ENCODE measurements at regions not wholly inside any gene's neighbourhood (a gene's known extent, or its start where the extent isn't known, plus 50 kb on each side); places are given as distances from the start of the nearest gene placed in this dataset.
"Not testable (repeated sequence)": the region's sequence is repeated elsewhere in the genome, so short reads cannot be mapped to it uniquely, and the experiment has no call there.

DNA sequence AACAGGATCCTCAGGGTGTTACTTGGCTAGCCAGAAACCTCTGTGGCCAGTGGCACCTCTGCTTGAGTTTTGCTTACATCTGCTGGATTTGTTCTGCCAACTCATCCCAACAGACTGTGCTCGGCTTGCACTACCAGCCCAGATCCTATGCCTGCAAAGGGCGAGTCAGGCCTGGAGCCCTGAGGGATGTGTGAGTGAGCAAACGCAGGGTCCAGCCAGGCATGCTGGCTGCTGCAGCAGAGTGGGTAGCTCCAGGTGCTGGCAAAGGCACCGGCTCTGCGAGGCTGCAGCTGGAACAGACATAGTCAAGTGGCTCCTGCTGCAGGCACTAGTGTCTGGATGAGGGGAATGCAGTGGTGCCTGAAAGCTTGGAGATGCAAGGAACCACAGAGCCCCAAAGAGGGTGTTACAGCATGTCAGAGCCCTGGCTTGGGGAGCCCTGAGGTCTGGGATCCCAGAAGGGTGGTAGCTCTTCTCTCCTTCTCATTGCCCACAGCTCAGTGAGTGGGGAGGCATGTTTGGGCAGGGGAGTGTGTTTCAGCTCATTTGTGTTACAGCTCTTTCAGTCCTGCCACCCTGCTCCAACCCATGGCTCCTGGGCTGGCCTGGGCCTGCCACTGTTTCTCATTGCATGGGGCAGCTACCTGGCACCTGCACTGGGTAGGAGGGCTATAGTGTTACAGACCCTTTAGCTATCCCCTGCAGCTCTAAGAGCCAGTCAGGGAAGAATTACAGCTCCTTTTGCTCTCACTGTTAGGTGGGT lies 332.6 kb downstream of the TAF11L14 start:
- no peak for DNase-seq (ENCODE audit: low read depth, low spot score)

DNA sequence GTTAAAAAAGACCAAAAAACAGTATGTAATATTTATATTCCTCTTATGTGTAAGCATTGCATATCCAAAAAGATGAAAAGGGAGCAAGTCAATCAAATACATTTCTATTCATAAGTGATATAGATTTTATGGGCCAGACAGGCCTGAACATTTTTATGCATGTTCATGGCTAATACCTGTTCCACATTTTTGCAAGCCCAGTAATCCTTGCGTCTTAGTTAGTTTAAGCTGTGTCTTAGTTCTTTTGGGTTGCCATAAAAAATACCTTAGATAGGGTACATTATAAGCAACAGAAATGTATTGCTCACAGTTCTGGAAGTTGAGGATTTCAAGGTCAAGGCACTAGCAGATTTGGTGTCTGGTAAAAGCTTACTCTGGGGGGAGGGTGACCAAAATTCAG lies 342.1 kb downstream of the TAF11L14 start:
- DNase-seq (ENCODE audit: low read depth, low spot score): no peak

DNA sequence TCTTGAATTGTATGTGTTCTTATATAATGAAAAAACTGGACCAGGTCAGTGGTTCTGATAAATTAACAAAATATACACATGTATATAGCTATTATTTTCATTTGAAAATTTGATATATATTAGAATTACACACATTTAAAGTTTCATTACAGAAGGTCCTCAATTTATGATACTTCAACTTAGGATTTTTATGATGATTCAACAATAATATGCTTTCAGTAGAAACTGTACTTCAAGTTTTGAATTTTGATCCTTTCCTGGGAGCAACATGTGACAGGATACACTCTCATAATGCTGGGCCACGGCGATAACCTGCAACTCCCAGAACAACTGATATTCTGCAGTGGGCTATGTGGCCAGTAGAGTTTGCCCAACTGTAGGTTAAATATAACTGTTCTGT lies 344.7 kb downstream of the TAF11L14 start:
- no peak for DNase-seq (ENCODE audit: low read depth, low spot score)

DNA sequence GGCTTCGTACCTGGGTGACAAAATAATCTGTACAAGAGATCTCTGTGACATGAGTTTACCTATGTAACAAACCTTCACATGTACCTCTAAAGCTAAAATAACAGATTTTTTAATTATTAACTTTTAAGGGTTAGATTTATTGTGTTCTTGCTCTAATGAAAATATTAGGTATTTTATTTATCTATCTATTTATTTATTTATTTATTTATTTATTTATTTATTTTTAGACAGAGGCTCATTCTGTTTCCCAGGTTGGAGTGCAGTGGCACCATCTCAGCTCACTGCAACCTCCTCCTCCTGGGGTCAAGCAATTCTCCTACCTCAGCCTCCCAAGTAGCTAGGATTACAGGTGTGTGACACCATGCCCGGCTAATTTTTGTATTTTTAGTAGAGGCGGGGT lies 348.4 kb downstream of the TAF11L14 start:
- DNase-seq (ENCODE audit: low read depth, low spot score): not testable (repeated sequence)

DNA sequence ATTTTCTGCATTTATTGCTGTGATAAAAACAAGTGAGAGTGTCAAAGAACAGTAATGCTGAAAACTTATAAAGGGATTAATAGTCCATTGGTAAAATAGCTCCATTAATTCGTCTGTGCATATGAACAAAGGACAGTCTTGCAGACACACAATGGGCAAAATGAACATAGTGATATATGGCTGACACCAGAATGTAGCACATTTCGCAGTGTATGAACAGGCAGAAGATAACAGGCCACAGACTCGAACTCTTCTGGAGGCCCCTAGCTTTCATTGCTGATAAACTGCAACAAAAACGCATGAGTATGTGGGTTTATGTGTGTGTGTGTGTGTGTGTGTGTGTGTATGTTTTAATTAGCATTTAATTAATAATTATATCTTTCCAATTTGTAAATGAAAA lies 354.8 kb downstream of the TAF11L14 start:
- DNase-seq (ENCODE audit: low read depth, low spot score): no peak

DNA sequence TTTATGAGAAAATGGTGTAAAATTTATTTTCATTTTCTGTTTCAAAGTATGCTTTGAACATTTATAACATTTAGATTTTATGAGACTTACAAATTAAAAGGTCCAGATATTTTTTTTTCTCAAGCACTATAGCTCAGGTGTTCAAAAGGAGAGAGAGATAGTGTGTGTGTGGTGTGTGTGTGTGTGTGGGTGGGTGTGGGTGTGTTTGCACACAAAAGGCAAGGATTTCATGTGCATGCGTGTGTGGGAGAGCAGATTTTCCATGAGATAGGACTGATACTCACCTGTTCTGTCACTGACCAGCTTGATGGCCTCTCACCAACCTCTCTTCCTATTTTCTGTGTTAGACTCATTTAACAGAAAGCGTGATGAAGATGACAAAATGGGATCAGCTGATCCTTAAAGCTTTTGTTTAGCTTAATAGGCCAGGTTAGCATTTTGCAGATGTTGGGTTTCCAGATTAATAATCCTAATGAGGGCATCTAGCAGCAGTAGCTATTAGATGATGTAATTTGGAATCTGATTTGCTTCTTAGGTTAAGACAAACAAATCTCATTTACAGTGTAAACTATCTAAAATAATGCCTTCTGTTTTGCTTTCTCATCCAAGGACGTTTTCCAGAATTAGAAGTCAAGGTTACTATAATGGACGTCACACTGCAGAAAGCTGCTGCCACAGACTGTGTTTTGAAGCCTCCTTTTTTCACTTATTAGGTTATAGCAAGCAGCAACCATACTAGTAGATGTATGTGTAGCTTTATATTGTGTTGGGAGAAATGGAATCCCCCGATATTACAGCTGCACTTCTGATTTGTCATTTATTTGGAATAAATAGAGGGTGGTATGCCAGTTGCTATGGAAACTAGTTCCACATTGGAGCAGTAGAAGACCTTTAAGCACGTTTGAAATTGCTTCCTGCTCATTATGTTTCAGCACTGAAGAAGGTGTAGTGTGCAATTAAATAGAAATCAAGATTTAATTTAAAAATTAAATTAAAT lies 355.6 kb downstream of the TAF11L14 start:
- DNase-seq (ENCODE audit: low read depth, low spot score): no peak

DNA sequence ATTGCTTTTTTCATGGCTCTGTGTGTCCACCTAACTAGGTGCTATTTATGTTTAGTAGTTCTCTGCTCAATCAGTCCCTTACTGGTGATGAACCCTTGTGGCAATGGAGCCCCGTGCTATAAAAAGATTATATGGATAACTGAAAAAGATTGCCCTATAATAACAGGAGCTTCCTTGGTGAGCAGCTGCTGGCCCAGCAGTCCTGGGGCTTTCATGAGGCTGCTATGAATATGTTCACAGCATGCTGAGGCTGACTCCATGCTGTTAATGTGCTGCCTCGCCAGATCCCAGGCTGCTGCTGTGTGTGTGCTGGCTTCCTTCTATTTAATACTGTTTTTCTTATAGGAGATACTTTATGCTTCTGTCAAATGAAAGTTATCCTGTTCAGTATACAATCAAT lies 357.5 kb downstream of the TAF11L14 start:
- DNase-seq (ENCODE audit: low read depth, low spot score): no peak

DNA sequence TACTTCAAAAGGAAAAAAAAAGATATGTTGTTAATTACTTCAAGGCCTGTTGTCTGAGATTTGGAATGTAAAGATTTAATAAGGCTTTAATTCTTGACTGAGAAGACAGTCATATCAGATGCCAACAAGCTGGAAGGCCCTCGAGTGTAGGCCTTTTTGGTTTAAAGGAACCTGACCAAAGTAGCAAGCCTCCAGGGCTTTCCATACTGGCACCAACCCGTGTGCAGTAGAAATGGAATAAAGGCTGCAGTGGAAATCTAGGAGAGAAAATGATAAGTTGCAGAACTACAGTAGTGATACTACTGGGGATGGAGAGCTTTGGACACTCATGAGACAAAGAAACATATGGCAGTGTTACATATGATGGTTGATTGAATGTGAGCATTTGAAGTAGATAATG lies 358.0 kb downstream of the TAF11L14 start:
- no peak for DNase-seq (ENCODE audit: low read depth, low spot score)

DNA sequence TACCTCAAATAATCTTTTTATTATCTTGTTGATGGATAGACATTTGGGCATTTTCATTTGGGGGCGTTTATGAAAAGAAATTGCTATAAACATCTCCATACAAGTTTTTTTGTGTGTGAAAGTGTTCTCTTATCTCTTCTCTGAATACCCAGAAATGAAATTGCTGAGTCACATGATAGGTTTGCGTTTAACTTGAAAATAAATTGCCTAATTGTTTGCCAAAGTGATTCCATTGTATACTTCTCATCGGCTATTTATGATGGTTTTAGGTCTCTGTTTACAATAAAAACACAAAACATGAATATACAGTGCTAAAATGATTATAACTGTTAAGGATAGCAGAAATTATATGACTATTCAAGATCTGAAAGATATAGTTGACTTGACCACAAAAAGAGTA lies 361.7 kb downstream of the TAF11L14 start:
- DNase-seq (ENCODE audit: low read depth, low spot score): no peak

DNA sequence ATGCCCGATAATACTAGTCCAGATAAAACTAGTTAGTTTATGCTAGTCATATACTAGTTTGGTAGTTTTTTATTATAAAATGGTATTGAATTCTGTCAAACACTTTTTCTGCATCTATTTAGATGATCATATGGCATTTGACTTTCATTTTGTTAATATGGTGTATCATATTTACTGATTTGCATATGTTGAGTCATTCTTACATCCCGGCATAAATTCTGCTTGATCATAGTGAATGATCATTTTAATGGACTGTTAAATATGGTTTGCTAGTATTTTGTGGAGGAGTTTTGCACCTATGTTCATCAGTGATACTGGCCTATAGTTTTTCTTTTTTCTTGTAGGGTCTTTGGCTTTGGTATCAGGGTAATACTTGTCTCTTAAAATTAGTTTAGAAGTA lies 365.6 kb downstream of the TAF11L14 start:
- no peak for DNase-seq (ENCODE audit: low read depth, low spot score)

DNA sequence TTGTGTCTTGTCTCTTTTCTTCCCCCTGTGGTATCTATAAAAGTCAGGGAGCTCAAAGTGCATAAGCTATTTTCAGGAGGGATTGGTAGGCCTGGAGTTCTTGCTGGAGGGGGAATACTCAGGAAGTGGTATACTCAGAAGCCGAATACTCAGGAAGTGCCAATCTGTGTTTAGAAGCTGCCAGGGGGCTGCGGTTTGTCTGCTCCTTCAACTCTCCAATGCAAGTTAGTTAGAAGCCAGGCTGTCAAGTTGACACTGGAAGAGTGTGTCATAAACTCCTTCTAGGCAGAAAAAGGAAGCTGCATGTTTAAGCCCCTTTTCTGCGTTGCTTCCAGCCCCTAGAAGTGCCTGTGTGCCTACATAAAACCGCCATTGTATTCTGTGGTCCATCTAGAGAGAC lies 366.5 kb downstream of the TAF11L14 start:
- DNase-seq (ENCODE audit: low read depth, low spot score): peak; percentile 0

DNA sequence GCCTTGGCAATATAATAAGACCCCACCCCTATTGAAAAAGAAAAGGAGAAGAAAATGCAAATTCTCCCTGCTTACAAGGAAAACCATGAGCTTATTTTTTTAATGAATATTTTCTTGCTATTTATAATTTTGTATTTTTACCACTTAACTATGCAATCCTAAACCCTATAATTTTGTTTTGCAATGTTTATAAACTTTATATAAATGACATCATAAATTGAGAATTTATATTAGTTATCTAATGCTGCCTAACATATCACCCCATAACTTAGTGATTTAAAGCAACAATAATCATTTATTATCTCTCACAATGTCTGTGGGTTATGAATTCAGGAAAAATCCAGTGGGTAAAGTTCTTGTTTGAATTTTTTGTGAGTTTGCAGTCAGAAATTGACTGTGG lies 369.1 kb downstream of the TAF11L14 start:
- no peak for DNase-seq (ENCODE audit: low read depth, low spot score)

DNA sequence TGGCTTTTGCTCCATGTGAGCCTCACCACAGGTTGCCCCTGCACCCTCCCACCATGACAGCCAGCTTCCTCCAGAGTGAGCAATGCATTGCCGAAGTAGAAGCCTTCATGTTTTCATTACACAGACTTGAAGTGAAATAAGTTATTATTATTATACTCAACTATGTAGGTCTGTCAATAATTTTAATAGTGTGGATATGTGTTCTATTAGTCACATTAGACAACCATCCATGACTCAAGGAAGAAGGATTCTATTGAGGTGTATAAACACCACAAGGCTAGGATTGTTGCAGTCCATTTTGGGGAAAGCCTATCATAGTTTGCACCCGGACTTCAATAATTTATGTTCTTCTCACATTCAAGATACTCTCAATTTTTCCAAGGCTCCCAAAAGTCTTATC lies 369.5 kb downstream of the TAF11L14 start:
- DNase-seq (ENCODE audit: low read depth, low spot score): no peak

DNA sequence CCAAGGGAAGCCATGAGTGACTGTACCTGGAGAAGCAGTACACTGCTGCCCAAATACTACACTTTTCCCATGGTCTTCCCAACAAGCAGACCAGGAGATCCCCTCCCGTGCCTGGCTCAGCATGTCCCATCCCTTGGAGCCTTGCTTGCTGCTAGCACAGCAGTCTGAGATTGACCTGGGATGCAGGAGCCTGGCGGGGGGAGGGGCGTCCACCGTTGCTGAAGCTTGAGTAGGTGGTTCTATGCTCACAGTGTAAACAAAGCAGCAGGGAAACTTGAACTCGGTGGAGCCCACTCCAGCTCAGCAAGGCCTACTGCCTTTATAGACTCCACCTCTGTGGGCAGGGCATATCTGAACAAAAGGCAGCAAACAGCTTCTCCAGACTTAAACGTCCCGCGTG lies 372.0 kb downstream of the TAF11L14 start:
- DNase-seq (ENCODE audit: low read depth, low spot score): not testable (repeated sequence)

DNA sequence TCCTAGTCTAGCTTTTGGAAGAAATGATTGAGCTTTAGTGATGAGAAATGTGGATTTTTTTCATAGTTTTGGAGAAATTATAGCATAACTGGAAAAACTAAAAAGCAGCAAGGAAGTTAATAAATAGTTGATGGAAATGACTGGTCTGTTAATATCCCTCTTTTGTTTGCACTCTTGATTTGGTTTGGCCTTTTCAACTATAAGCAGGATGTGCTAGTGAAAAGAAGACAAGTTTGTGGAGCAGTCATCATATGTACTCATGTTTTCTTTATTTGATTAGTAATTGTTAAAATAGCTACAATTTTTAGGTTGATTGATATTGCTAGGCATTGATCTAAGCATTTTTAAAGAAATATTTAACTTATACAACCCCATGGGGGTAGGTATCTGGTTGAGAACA lies 374.7 kb downstream of the TAF11L14 start:
- no peak for DNase-seq (ENCODE audit: low read depth, low spot score)

DNA sequence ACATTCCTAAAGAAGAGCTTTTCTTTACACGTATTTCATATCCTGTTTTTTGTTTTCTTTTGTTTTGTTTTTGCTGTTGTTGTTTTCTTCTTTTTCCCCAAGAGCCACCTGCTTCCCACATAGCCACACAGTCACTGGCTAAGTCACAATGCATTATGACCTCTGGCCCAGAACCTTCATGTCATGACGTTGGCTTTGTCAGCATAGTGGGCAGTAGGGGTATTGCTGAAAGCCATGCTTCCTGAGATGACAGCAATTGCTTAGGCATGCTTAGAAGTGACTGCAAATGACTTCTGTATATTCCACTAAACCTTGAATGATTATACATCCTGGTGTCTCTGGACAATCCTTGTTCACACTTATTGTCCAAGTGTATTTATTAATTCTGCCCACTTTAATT lies 375.8 kb downstream of the TAF11L14 start:
- DNase-seq (ENCODE audit: low read depth, low spot score): no peak

DNA sequence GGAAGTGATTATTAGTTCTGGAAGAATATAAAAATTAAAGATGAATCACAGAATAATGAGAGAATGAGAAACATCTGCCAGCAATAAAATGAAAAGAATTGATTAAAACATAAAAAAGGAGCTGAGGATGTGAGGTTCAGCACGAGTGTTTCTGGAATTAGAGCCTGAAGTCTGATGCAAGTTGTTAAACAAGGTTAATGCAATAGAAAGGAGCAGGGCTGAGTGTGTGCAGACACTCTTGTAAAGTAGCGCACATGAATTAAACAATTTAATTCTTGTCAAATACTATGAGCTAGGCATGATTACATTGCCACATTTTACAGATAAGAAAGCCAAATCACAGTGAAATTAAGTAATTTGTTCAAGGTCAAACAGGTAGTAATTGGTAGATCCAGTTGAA lies 384.2 kb downstream of the TAF11L14 start:
- DNase-seq (ENCODE audit: low read depth, low spot score): no peak

DNA sequence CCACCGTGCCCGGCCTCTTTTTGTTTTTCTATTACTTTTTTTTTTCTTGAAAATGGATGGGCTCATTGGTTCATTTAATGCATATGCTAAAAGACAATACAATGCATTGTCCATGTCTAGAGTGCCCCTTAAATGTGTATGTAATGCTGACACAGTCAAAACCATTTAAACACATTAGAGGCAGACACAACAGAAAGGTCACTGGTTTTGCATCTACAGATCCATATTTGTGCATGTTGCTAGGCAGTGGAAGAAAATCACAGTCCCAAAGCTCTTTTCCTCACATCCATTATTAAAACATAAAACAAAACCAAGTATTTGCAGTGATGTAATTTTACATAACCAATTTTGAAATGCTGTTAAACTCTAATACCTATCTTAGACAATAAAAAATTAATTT lies 389.0 kb downstream of the TAF11L14 start:
- no peak for DNase-seq (ENCODE audit: low read depth, low spot score)

DNA sequence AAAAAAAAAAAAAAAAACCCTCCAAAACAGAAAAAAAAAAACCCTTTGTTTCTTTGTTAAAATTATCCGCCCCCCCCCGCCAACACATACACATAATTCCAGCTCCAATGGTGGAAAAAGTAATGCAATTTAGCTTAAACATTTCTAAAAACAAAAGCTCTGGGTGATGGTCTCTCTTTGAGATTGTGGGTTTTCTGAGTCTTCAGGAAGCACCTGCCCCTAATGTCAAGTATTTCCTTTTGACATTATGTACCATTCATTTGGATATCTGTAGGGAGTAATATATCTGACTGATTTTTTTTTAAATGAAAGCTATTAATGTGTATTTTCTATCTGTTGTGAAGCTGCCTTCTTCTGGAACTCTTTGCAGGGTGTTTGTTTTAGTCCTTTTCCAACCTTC lies 389.7 kb downstream of the TAF11L14 start:
- DNase-seq (ENCODE audit: low read depth, low spot score): no peak

DNA sequence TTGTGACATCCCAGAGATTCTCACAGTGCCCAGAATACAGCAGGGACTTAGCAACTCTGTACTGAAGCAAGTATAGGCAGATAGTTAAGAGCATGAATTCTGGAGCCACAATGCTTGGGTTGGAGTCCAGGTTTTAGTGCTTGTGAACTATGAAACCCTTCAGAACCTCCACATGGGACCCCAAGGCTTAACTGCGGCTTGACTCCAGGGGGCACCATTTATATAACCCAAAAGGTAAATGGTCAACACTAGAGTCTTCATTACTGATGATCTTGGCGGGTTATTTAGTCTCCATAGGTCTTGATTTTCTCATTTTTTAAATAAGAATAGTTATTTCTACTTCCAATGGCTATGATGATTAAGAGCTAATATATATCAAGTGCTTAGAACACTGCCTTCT lies 390.3 kb downstream of the TAF11L14 start:
- no peak for DNase-seq (ENCODE audit: low read depth, low spot score)

DNA sequence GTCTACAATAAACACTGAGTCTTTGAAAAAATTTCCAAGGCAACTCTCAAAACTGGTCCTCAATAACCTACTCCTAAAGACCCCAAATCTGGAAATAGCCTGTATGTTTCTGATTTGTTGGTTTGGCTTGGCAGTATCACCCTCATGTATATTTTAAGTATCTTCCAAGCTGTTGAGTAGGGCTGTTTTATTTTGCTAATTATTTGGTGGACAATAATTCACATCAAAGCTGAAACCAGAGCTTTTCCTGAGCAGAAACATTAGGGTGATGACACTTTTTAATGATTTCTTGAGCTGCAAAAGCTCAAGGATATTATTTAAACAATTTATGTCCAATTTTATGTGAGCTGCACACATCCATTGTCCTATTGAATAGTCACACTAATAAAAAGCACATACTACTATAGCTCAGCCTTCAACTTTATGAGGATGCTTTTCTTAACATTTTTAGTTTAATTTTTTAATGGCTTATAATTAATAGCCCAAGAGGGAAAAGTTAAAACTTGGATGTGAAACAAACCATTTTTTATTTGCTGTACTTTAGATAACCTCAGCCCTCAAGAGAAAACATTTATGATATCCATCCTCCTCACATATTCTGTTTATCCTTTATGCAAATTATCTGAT lies 393.1 kb downstream of the TAF11L14 start:
- DNase-seq (ENCODE audit: low read depth, low spot score): no peak

DNA sequence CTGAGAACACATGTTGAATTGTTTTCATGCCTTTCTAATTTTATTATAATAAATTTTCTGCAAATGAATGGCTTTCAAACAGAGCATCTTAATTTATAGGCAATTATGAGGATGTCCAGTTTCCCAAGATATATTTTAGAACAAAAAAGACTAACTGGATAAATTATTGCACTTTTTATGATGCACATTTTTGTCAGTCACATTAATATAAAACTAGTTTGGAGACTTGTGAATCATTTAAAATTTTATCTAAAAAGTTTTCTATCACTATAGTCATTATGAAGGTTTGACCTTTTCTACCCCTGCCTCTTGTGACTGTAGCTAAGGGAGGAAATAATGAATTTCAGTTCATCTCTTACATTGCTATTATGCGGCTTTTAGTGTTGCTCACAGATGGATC lies 393.8 kb downstream of the TAF11L14 start:
- no peak for DNase-seq (ENCODE audit: low read depth, low spot score)
